ENCODE measurements at regions not wholly inside any gene's neighbourhood (a gene's known extent, or its start where the extent isn't known, plus 50 kb on each side); places are given as distances from the start of the nearest gene placed in this dataset.

- no peak for DNase-seq (ENCODE audit: low spot score)
- H3K4me3 ChIP-seq (ENCODE audit: severe bottlenecking), result no peak overlapping the region
- TF ChIP-seq CTCF (IDR thresholded peaks at IDR 0.05; ENCODE audit: poor library complexity, severe bottlenecking), result no peak
Measured at GRCh38 chr9:126084008-126084407, 242.6 kb upstream of the MVB12B start.

GRCh38 chr9:126084696-126085095 is 241.9 kb upstream of the MVB12B start:
- Histone ChIP-seq H3K4me1 (ENCODE audit: insufficient read depth, poor library complexity, severe bottlenecking) (no peaks in the 10 kb centered on the region), H3K27ac (ENCODE audit: poor library complexity, severe bottlenecking) (no peak overlapping the region), H3K27me3 (ENCODE audit: insufficient read depth, poor library complexity, severe bottlenecking) (no peaks in the 10 kb centered on the region), H3K9me3 (ENCODE audit: severe bottlenecking) (no peaks in the 10 kb centered on the region), H3K4me3 (ENCODE audit: severe bottlenecking) (no peak overlapping the region), H3K36me3 (ENCODE audit: low read depth) (no peaks in the 10 kb centered on the region)
- DNase-seq (ENCODE audit: low spot score), result no peak
- no peak for TF ChIP-seq CTCF (IDR thresholded peaks at IDR 0.05; ENCODE audit: poor library complexity, severe bottlenecking)
- ATAC-seq (ENCODE audit: low read depth), result no peak

More at GRCh38 chr9:126084008-126084407, 242.6 kb upstream of the MVB12B start:
- Histone ChIP-seq H3K36me3 (ENCODE audit: low read depth) (no peaks in the 10 kb centered on the region), H3K9me3 (ENCODE audit: severe bottlenecking) (no peaks in the 10 kb centered on the region), H3K4me1 (ENCODE audit: insufficient read depth, poor library complexity, severe bottlenecking) (no peaks in the 10 kb centered on the region), H3K27me3 (ENCODE audit: insufficient read depth, poor library complexity, severe bottlenecking) (no peaks in the 10 kb centered on the region), H3K27ac (ENCODE audit: poor library complexity, severe bottlenecking) (no peak overlapping the region)
- no peak for ATAC-seq (ENCODE audit: low read depth)

- H3K27ac ChIP-seq (ENCODE audit: poor library complexity, severe bottlenecking), result no peak overlapping the region
- H3K4me3 ChIP-seq (ENCODE audit: severe bottlenecking), result no peak overlapping the region
- H3K9me3 ChIP-seq (ENCODE audit: severe bottlenecking), result no peaks in the 10 kb centered on the region
- no peaks in the 10 kb centered on the region for H3K4me1 ChIP-seq (ENCODE audit: insufficient read depth, poor library complexity, severe bottlenecking)
- TF ChIP-seq CTCF (IDR thresholded peaks at IDR 0.05; ENCODE audit: poor library complexity, severe bottlenecking), result no peak
- no peak for ATAC-seq (ENCODE audit: low read depth)
- no peak for DNase-seq (ENCODE audit: low spot score)
- no peaks in the 10 kb centered on the region for H3K27me3 ChIP-seq (ENCODE audit: insufficient read depth, poor library complexity, severe bottlenecking)
- no peaks in the 10 kb centered on the region for H3K36me3 ChIP-seq (ENCODE audit: low read depth)
Measured at GRCh38 chr9:126085170-126085569, 241.5 kb upstream of the MVB12B start.

- no peak for TF ChIP-seq CTCF (IDR thresholded peaks at IDR 0.05; ENCODE audit: poor library complexity, severe bottlenecking)
- H3K9me3 ChIP-seq (ENCODE audit: severe bottlenecking), result no peaks in the 10 kb centered on the region
Measured at GRCh38 chr9:126088336-126088735, 238.3 kb upstream of the MVB12B start.

GRCh38 chr9:126089789-126090188 is 236.8 kb upstream of the MVB12B start:
- Histone ChIP-seq H3K27me3 (ENCODE audit: insufficient read depth, poor library complexity, severe bottlenecking) (no peaks in the 10 kb centered on the region), H3K4me3 (ENCODE audit: severe bottlenecking) (no peak overlapping the region), H3K4me1 (ENCODE audit: insufficient read depth, poor library complexity, severe bottlenecking) (no peaks in the 10 kb centered on the region), H3K27ac (ENCODE audit: poor library complexity, severe bottlenecking) (no peak overlapping the region), H3K36me3 (ENCODE audit: low read depth) (no peaks in the 10 kb centered on the region), H3K9me3 (ENCODE audit: severe bottlenecking) (no peaks in the 10 kb centered on the region)
- no peak for ATAC-seq (ENCODE audit: low read depth)
- no peak for TF ChIP-seq CTCF (IDR thresholded peaks at IDR 0.05; ENCODE audit: poor library complexity, severe bottlenecking)
- no peak for DNase-seq (ENCODE audit: low spot score)

More at GRCh38 chr9:126088336-126088735, 238.3 kb upstream of the MVB12B start:
- ATAC-seq (ENCODE audit: low read depth) (no peak), DNase-seq (ENCODE audit: low spot score) (no peak)
- Histone ChIP-seq H3K4me1 (ENCODE audit: insufficient read depth, poor library complexity, severe bottlenecking) (no peaks in the 10 kb centered on the region), H3K4me3 (ENCODE audit: severe bottlenecking) (no peak overlapping the region), H3K27me3 (ENCODE audit: insufficient read depth, poor library complexity, severe bottlenecking) (no peaks in the 10 kb centered on the region), H3K36me3 (ENCODE audit: low read depth) (no peaks in the 10 kb centered on the region), H3K27ac (ENCODE audit: poor library complexity, severe bottlenecking) (no peak overlapping the region)
